NB4 (cell line): ENCODE measurements at regions not wholly inside any gene's neighbourhood (a gene's known extent, or its start where the extent isn't known, plus 50 kb on each side); places are given as distances from the start of the nearest gene placed in this dataset.

Experiments
- DNase-seq: peaks from one replicate; pipeline ENCODE4 v3.0.0; 2010; ENCODE audit warnings: low read depth
- H3K4me3 ChIP-seq: one replicate; pipeline ENCODE4 v1.5.1; 2011; ENCODE audit warnings: mild to moderate bottlenecking, low read depth, low read length, moderate library complexity
- CTCF ChIP-seq: IDR thresholded peaks from one replicate; pipeline ENCODE4 v1.5.1; 2012; ENCODE audit warnings: low read depth, low read length
- MAX ChIP-seq: IDR thresholded peaks from 2 replicates; pipeline ENCODE4 v1.6.1; 2011; ENCODE audit warnings: low read depth, low read length
- MYC ChIP-seq: IDR thresholded peaks from 2 replicates; pipeline ENCODE4 v1.6.1; 2011; ENCODE audit warnings: low read depth, low read length
- POLR2A ChIP-seq: IDR thresholded peaks from 2 replicates; pipeline ENCODE4 v1.6.1; 2011; ENCODE audit warnings: mild to moderate bottlenecking; ENCODE audit not compliant: insufficient read length; ENCODE audit errors: extremely low read depth

GRCh38 chr3:75089841-75090240, 475.4 kb upstream of the CNTN3 start:
- DNase-seq, result no peak
- no peak overlapping the region for H3K4me3 ChIP-seq
- TF ChIP-seq POLR2A, result no peak
- TF ChIP-seq MAX, result no peak
- TF ChIP-seq CTCF, result no peak
- no peak for TF ChIP-seq MYC

GRCh38 chr3:75101329-75102147, 487.1 kb upstream of the CNTN3 start:
- DNase-seq, result no peak
- no peak for TF ChIP-seq POLR2A
- no peak overlapping the region for H3K4me3 ChIP-seq

- no peak for TF ChIP-seq MAX
- TF ChIP-seq CTCF, result no peak
- no peak for TF ChIP-seq MYC
- TF ChIP-seq POLR2A, result no peak
- no peak for DNase-seq
- H3K4me3 ChIP-seq, result no peak overlapping the region
Measured at GRCh38 chr3:75110741-75111140, 496.3 kb upstream of the CNTN3 start.

- H3K4me3 ChIP-seq, result no peak overlapping the region
- no peak for DNase-seq
- no peak for TF ChIP-seq CTCF
- no peak for TF ChIP-seq POLR2A
- TF ChIP-seq MYC, result no peak
- TF ChIP-seq MAX, result no peak
Measured at GRCh38 chr3:75115695-75116094, 501.2 kb upstream of the CNTN3 start.

- no peak overlapping the region for H3K4me3 ChIP-seq
- no peak for TF ChIP-seq POLR2A
- TF ChIP-seq CTCF, result no peak
- TF ChIP-seq MYC, result no peak
- no peak for TF ChIP-seq MAX
- no peak for DNase-seq
Measured at GRCh38 chr3:75118779-75119178, 504.3 kb upstream of the CNTN3 start.

GRCh38 chr3:75126556-75126955, 512.1 kb upstream of the CNTN3 start:
- DNase-seq, result no peak
- TF ChIP-seq POLR2A (no peak), MAX (no peak), CTCF (no peak), MYC (no peak)
- H3K4me3 ChIP-seq, result no peak overlapping the region
